ENCODE measurements at regions not wholly inside any gene's neighbourhood (a gene's known extent, or its start where the extent isn't known, plus 50 kb on each side); places are given as distances from the start of the nearest gene placed in this dataset.

- DNase-seq (ENCODE audit: low spot score) = no peak
Measured at GRCh38 chr5:167565189-167565954, 726.1 kb upstream of the WWC1 start.

GRCh38 chr5:167570431-167570830 lies 721.0 kb upstream of the WWC1 start:
- DNase-seq (ENCODE audit: low spot score) = no peak

- no peak for DNase-seq (ENCODE audit: low spot score)
Measured at GRCh38 chr5:167571824-167572223, 719.6 kb upstream of the WWC1 start.

- DNase-seq (ENCODE audit: low spot score) = no peak
Measured at GRCh38 chr5:167573370-167574127, 717.9 kb upstream of the WWC1 start.

DNA sequence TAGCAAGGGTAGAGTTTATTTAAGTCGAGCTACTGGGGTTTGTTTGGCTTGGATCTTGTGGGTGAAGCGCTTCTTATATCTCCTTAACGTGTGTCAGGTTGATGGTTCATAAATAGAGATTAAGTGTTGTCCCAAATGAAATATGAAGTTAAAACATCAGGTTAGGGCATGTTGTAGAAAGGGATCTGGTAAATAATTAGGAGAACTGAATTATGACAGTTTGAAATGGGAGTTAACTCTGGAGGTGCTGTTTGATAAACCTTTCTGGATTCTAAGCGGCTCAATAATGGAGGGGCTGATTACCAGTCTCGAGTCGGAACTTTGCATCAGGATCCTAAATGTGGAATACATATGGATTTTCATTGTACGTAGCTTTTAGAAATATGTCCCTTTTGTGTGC lies 717.0 kb upstream of the WWC1 start:
- DNase-seq (ENCODE audit: low spot score) = no peak

DNA sequence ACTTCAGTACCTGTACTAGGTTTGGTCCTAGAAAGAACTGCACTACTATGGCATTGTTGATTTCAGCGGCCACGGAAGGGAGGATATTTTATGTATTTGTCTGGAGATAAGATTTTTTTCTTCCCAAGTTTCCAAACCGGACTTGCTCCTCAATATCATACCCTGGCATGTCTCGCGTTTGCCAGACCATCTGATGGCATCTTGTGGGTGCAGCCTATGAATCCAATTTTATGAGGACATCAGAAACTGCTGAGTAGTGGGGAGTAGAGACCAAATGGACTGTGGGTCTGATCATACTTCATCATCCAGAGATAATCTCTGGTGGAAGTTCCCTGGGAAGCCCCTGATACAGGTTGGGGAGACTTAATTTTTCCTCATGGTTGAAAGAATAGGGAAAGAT lies 716.1 kb upstream of the WWC1 start:
- no peak for DNase-seq (ENCODE audit: low spot score)

- DNase-seq (ENCODE audit: low spot score) = no peak
Measured at GRCh38 chr5:167576126-167576525, 715.3 kb upstream of the WWC1 start.

DNA sequence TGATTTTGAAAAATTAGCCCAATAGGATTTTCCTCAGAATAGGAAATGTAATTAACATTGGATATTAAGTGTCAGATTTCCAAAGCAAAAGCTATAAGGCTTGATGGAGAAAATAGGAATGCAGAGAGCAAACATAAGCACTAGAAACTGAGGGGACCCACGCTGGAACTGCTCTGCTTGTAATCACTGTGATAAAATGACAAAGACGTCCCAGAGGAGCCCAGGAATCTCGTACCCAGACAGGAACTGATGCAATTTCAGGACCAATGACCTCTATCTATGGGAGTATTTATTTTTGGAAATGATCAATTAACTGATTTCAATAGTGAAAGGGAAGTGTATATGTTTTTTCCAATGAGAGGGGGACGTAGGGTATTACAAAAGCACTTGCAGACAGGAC lies 714.5 kb upstream of the WWC1 start:
- no peak for DNase-seq (ENCODE audit: low spot score)

GRCh38 chr5:167577616-167578015 lies 713.8 kb upstream of the WWC1 start:
- DNase-seq (ENCODE audit: low spot score) = no peak

GRCh38 chr5:167578977-167579692 lies 712.3 kb upstream of the WWC1 start:
- DNase-seq (ENCODE audit: low spot score) = no peak

- no peak for DNase-seq (ENCODE audit: low spot score)
Measured at GRCh38 chr5:167579693-167580055, 711.8 kb upstream of the WWC1 start.

GRCh38 chr5:167580608-167581007 lies 710.8 kb upstream of the WWC1 start:
- DNase-seq (ENCODE audit: low spot score) = no peak

DNA sequence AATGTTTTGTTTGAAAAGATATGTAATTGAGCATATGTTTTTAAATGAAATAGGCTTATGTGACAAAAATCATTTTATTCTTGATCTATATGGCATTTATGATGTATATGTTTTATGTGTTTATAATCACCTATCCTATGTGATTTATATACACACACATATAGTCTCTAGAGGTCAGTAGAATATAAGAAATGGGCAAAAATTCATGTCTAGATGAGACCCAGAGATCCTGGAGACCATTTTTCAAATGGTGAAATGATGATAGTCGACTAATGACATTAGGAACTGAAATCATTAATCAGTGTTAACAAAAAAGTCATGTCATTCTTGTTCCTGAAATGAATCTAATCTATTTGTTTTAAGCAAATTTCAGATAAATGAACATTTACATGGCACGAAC lies 709.2 kb upstream of the WWC1 start:
- no peak for DNase-seq (ENCODE audit: low spot score)

- no peak for DNase-seq (ENCODE audit: low spot score)
Measured at GRCh38 chr5:167582886-167583285, 708.6 kb upstream of the WWC1 start.

DNA sequence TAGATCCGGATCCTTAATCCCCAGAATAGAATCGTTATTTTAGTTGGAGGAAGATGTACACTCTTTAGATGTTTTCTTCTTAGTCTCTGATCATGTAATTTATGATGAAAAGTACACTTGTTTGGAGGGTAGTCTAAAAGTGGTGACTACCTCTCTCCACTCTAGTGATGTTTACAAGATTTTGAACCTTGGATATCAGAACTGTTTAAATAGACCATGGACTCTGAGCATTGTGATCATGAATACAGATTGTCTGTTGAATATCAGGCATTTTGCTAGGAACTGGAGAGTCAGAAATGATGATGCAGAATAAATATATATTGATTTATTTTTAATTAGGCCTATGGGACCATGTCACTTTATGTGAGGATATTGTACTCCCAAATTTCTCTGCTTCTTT lies 706.3 kb upstream of the WWC1 start:
- no peak for DNase-seq (ENCODE audit: low spot score)

DNA sequence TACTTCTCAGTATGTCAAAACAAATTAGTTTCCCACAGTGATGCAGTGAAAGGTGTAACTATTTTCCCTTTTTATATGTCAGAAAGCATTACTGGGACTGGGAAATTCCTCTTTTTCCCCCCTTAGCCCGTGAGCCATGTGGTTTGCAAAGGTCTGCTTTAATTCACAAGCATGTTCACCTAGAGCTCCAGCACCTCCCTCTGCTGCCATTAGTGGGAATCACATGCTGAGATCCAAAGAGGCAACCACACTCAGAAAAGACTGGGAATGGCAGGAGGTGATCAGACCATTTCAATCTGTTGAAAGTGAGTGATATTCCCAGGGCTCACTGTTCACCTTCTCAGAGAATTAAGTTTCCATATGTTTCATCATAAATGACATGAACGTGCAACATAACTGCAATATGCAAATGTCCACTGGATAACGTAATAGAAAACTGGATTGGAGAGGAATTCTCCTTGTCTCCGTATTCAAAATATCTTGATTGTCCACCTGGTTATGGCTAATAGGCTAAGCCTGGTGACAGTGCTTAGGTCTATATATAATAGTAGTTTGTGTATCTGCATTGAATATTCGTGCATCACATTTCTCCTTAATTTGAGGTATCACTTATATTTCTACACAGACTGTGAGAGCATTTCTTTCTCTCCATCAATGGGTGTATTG lies 703.5 kb upstream of the WWC1 start:
- DNase-seq (ENCODE audit: low spot score) = no peak

GRCh38 chr5:167592114-167592513 lies 699.3 kb upstream of the WWC1 start:
- no peak for DNase-seq (ENCODE audit: low spot score)

DNA sequence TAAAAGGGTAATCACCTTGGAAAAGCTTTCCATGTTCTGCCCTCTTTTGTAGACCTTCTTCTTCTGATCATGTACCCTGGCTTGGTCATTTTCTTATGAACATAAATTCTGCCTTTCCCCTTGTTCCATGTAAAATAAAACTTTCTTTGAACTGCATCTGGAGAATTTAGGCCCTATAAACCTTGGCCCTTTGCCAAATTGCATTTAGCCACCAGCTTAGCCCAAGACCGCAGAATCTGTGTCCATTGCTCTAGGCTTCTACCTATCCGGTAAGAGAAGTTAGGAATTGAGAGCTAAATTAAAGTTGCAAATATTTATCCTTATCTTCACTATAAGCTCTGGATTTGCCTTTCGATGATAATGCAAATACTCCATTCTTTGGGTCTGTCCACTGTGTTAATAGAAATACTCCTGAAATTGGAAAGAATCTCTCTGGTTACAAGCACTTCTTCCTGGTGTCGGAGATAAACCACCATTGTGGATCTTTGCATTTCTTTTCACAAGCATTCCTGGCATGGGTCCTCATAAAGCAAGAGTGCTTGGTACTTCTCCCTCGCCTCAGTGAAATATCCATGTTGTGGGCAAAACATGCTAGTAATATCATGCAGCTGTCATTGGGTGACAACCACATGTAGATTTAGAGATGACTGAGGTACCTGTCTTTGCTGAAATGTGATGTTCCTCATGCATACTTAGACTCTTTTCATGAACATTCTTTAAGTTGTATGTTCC lies 698.0 kb upstream of the WWC1 start:
- no peak for DNase-seq (ENCODE audit: low spot score)

DNA sequence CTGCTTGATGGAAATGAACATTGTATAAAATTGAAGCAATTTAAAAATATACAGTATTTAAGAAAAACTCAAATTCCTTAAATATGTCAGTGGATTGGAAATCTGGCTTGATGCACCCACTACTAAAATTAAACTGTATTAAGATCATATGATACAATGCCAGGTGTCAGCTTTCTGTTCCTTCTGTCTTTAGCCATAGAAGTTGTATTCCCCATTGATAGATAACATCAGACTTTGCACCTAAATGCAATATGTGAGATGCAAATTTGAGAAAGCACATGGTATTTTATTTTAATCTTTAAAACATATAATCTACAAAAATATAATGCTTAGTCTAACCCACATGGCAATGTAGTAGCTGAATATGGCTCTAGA lies 697.4 kb upstream of the WWC1 start:
- DNase-seq (ENCODE audit: low spot score) = no peak

DNA sequence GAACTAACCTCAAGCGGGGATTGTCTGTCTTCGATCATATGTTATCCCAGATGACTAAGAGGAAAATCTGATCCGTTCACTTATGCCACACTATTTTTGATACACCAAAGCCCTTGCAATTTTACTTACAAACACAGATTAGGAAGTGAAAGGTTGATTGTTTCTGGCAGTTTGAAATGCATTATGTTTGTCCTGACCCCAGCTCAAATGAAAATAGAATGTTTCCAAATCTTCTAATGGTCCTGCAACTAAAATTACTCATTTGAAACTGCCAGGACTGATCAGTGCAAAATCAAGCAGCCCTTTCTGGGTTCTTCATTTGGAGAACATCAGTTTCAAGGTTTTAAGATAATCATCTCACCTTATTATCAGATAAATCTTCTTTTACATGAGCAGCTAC lies 696.7 kb upstream of the WWC1 start:
- DNase-seq (ENCODE audit: low spot score) = no peak

DNA sequence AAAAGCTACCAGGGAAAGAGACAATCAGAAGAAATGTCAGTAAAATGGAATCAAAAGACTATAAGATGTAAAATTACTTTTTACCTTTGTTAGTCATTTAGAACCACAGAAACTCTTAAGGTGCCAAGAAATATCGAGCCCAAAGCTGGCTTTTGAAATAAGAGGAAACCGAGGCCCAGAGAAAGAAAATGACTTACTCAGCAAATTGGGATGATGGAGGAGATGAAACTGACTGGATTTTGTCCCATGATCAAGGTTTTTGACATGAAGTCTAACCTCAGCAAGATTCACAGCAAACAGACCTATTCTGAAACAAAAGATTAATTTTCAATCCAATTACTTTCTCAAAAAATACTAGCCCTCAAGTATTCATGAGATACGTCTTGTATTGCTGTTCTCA lies 696.2 kb upstream of the WWC1 start:
- no peak for DNase-seq (ENCODE audit: low spot score)

DNA sequence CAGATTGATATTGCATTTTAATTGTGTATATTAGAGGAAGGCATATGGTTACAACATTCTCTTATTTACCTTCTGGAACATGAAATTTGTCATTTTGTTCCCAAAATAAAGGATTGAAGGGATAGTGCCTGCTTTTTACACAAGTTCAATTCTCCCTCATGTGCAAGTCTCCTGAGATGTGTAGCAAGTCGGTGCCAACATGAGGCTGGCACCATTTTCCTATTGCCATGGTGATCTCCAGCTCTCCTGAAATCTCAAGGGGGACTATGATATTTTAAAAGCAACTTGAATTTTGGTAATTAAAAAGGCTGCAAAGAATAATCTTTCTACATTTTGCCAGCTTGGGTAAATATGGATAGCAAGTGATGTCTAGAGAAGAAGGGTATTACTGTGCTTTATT lies 693.3 kb upstream of the WWC1 start:
- DNase-seq (ENCODE audit: low spot score) = no peak
